T-cell (primary cell): ENCODE measurements at regions not wholly inside any gene's neighbourhood (a gene's known extent, or its start where the extent isn't known, plus 50 kb on each side); places are given as distances from the start of the nearest gene placed in this dataset.

ENCODE experiments used
- ATAC-seq, 4 experiments: fragments of 200-7000 bp in 3 of 4; fragments of 150-1000 bp in 1 of 4; cut with Tn5 transposase; replicated peaks in 1 of 4; 1 replicate in 3 of 4; 2 replicates in 1 of 4; pipeline ENCODE4 v1.10.0; 2021; ENCODE audit warnings: moderate library complexity in 3 of 4, mild to moderate bottlenecking in 2 of 4, moderate number of reproducible peaks in 1 of 4
- CTCF ChIA-PET, 2 donors: fragments of 300-600 bp; sonication (Branson Sonifier 250); formaldehyde crosslinking; loops; one replicate each; lab custom pipeline; 2022; ENCODE audit warnings: antibody characterized with exemption in 2 of 2; lab: Charles Lee
- POLR2A ChIA-PET, 2 donors: fragments of 300-600 bp; sonication (Branson Sonifier 250); formaldehyde crosslinking; loops; one replicate each; lab custom pipeline; 2022; ENCODE audit warnings: antibody characterized with exemption in 2 of 2; lab: Charles Lee
- DNase-seq, 35 experiments: peaks; one replicate each; pipeline versions ENCODE4 v3.0.0 to v3.0.0-alpha.2; 2013 to 2023
- H3K27ac ChIP-seq: one replicate; pipeline ENCODE4 v1.5.1; 2013; ENCODE audit warnings: low read length
- H3K27me3 ChIP-seq, 2 experiments: replicated peaks in 1 of 2; 1 replicate in 1 of 2; 2 replicates in 1 of 2; pipeline versions ENCODE4 v1.6.1 to v1.7.0; 2013; ENCODE audit warnings: low read length in 1 of 2, mixed read lengths in 1 of 2; ENCODE audit not compliant: control insufficient read depth in 2 of 2, insufficient read depth in 2 of 2; ENCODE audit errors: extremely low read depth in 1 of 2
- H3K36me3 ChIP-seq, 2 donors: 1 replicate in 1 of 2; 2 replicates in 1 of 2; pipeline versions ENCODE4 v1.6.1 to v1.7.0; 2013; ENCODE audit warnings: low read length in 1 of 2; ENCODE audit not compliant: control insufficient read depth in 2 of 2, insufficient read depth in 1 of 2; ENCODE audit errors: extremely low read depth in 1 of 2
- H3K4me1 ChIP-seq, 2 experiments: 1 replicate in 1 of 2; 2 replicates in 1 of 2; pipeline versions ENCODE4 v1.6.1 to v1.7.0; 2013; ENCODE audit warnings: low read length in 2 of 2, mixed read lengths in 1 of 2; ENCODE audit not compliant: insufficient read depth in 2 of 2, control insufficient read depth in 1 of 2; ENCODE audit errors: extremely low read depth in 1 of 2
- H3K4me3 ChIP-seq, 2 donors: 1 replicate in 1 of 2; 2 replicates in 1 of 2; pipeline versions ENCODE4 v1.5.1 to v1.7.0; 2013; ENCODE audit warnings: mild to moderate bottlenecking in 2 of 2, low read length in 1 of 2, moderate library complexity in 1 of 2; ENCODE audit not compliant: control insufficient read depth in 1 of 2; ENCODE audit errors: extremely low read depth in 1 of 2
- H3K9me3 ChIP-seq: 2 replicates; pipeline ENCODE4 v1.7.0; 2013
- H3K27ac Mint-ChIP-seq, 2 donors: one replicate each; pipeline ENCODE4 v1.8.0; 2020 to 2021; ENCODE audit warnings: mild to moderate bottlenecking in 2 of 2, mixed read lengths in 2 of 2
- H3K27me3 Mint-ChIP-seq, 2 donors: one replicate each; pipeline ENCODE4 v1.8.0; 2021 to 2022; ENCODE audit warnings: mixed read lengths in 2 of 2
- H3K36me3 Mint-ChIP-seq: one replicate; pipeline ENCODE4 v1.8.0; 2021; ENCODE audit warnings: mixed read lengths
- H3K4me1 Mint-ChIP-seq, 3 donors: one replicate each; pipeline ENCODE4 v1.8.0; 2020 to 2022; ENCODE audit warnings: mixed read lengths in 3 of 3, mild to moderate bottlenecking in 1 of 3
- H3K4me3 Mint-ChIP-seq, 3 donors: one replicate each; pipeline ENCODE4 v1.8.0; 2020 to 2022; ENCODE audit warnings: mild to moderate bottlenecking in 3 of 3, mixed read lengths in 3 of 3, moderate library complexity in 3 of 3
- H3K9me3 Mint-ChIP-seq, 3 donors: one replicate each; pipeline ENCODE4 v1.8.0; 2020 to 2022; ENCODE audit warnings: mixed read lengths in 3 of 3
- WGBS: methylation state at CpG from one replicate; pipeline ENCODE4 v1.1.5; 2013; ENCODE audit warnings: missing lambda C conversion rate; ENCODE audit not compliant: insufficient coverage; 5-methylcytosine and 5-hydroxymethylcytosine counted together

- whole genome bisulfite sequencing: no CpG with 5 or more reads among the region's 1 CpG
- ATAC-seq: no peak
- Histone ChIP-seq H3K4me1 (no peaks in the 10 kb centered on the region), H3K27ac (no peak overlapping the region), H3K36me3 (no peaks in the 10 kb centered on the region), H3K9me3 (no peaks in the 10 kb centered on the region), H3K27me3 (no peaks in the 10 kb centered on the region), H3K4me3 (no peak overlapping the region)
- no peak for DNase-seq
- Mint-ChIP-seq H3K4me3 (no peak overlapping the region), H3K27me3 (no peaks in the 10 kb centered on the region), H3K4me1 (no peaks in the 10 kb centered on the region), H3K36me3 (no peaks in the 10 kb centered on the region), H3K9me3 (peaks cover 7 to 22% (median 14%) of the 10 kb centered on the region in 3 donors), H3K27ac (no peak overlapping the region)
- POLR2A ChIA-PET: no interaction called here
- CTCF ChIA-PET: no interaction called here
Measured at GRCh38 chr11:101777476-101777875, 137.3 kb upstream of the CEP126 start.

GRCh38 chr11:101775033-101775432 is 139.8 kb upstream of the CEP126 start:
- ATAC-seq (no peak), DNase-seq (no peak)
- no peaks in the 10 kb centered on the region for H3K36me3 Mint-ChIP-seq
- 100% methylated on average over 1 of the region's 6 CpGs for WGBS
- peaks cover 5 to 17% (median 7%) of the 10 kb centered on the region in 3 donors for H3K9me3 Mint-ChIP-seq
- no peak overlapping the region for H3K4me3 Mint-ChIP-seq
- Histone ChIP-seq H3K4me1 (no peaks in the 10 kb centered on the region), H3K4me3 (no peak overlapping the region), H3K36me3 (no peaks in the 10 kb centered on the region), H3K27ac (no peak overlapping the region), H3K27me3 (no peaks in the 10 kb centered on the region), H3K9me3 (no peaks in the 10 kb centered on the region)
- H3K4me1 Mint-ChIP-seq: no peaks in the 10 kb centered on the region
- no peak overlapping the region for H3K27ac Mint-ChIP-seq
- POLR2A ChIA-PET: no interaction called here
- CTCF ChIA-PET: no interaction called here
- H3K27me3 Mint-ChIP-seq: no peaks in the 10 kb centered on the region

GRCh38 chr11:101770648-101771047 is 144.2 kb upstream of the CEP126 start:
- CTCF ChIA-PET: no interaction called here
- Histone ChIP-seq H3K4me1 (no peaks in the 10 kb centered on the region), H3K27ac (no peak overlapping the region), H3K9me3 (no peaks in the 10 kb centered on the region), H3K27me3 (no peaks in the 10 kb centered on the region), H3K36me3 (no peaks in the 10 kb centered on the region), H3K4me3 (no peak overlapping the region)
- DNase-seq (no peak), ATAC-seq (no peak)
- POLR2A ChIA-PET: no interaction called here
- H3K4me1 Mint-ChIP-seq: no peaks in the 10 kb centered on the region
- no peaks in the 10 kb centered on the region for H3K36me3 Mint-ChIP-seq
- peaks cover 6 to 23% (median 9%) of the 10 kb centered on the region in 3 donors for H3K9me3 Mint-ChIP-seq
- H3K27ac Mint-ChIP-seq: no peak overlapping the region
- no CpG with 5 or more reads among the region's 3 CpGs for WGBS
- no peaks in the 10 kb centered on the region for H3K27me3 Mint-ChIP-seq
- H3K4me3 Mint-ChIP-seq: no peak overlapping the region

GRCh38 chr11:101765932-101766331 is 148.9 kb upstream of the CEP126 start:
- no peaks in the 10 kb centered on the region for H3K4me1 ChIP-seq
- H3K9me3 ChIP-seq: no peaks in the 10 kb centered on the region
- H3K27ac Mint-ChIP-seq: no peak overlapping the region
- no peaks in the 10 kb centered on the region for H3K36me3 ChIP-seq
- CTCF ChIA-PET: no interaction called here
- WGBS: no CpG with 5 or more reads among the region's 3 CpGs
- no peaks in the 10 kb centered on the region for H3K27me3 Mint-ChIP-seq
- no peaks in the 10 kb centered on the region for H3K27me3 ChIP-seq
- DNase-seq: no peak
- no peaks in the 10 kb centered on the region for H3K36me3 Mint-ChIP-seq
- H3K27ac ChIP-seq: no peak overlapping the region
- no peak overlapping the region for H3K4me3 Mint-ChIP-seq
- no peak for ATAC-seq
- peaks cover 9 to 23% (median 9%) of the 10 kb centered on the region in 3 donors for H3K9me3 Mint-ChIP-seq
- H3K4me3 ChIP-seq: no peak overlapping the region
- POLR2A ChIA-PET: no interaction called here
- H3K4me1 Mint-ChIP-seq: no peaks in the 10 kb centered on the region

- Mint-ChIP-seq H3K27me3 (no peaks in the 10 kb centered on the region), H3K4me1 (no peaks in the 10 kb centered on the region), H3K36me3 (no peaks in the 10 kb centered on the region), H3K4me3 (no peak overlapping the region), H3K9me3 (peaks cover 0 to 19% (median 5%) of the 10 kb centered on the region in 3 donors), H3K27ac (no peak overlapping the region)
- ATAC-seq: no peak
- no peak overlapping the region for H3K4me3 ChIP-seq
- DNase-seq: no peak
- H3K27ac ChIP-seq: no peak overlapping the region
- POLR2A ChIA-PET: no interaction called here
- WGBS: no CpG with 5 or more reads among the region's 3 CpGs
- CTCF ChIA-PET: no interaction called here
- H3K4me1 ChIP-seq: no peaks in the 10 kb centered on the region
- no peaks in the 10 kb centered on the region for H3K27me3 ChIP-seq
- no peaks in the 10 kb centered on the region for H3K36me3 ChIP-seq
- no peaks in the 10 kb centered on the region for H3K9me3 ChIP-seq
Measured at GRCh38 chr11:101759771-101760450, 154.9 kb upstream of the CEP126 start.

- Histone ChIP-seq H3K9me3 (no peaks in the 10 kb centered on the region), H3K36me3 (no peaks in the 10 kb centered on the region), H3K4me3 (no peak overlapping the region), H3K27me3 (no peaks in the 10 kb centered on the region), H3K4me1 (no peaks in the 10 kb centered on the region), H3K27ac (no peak overlapping the region)
- WGBS: no CpG with 5 or more reads among the region's 1 CpG
- H3K36me3 Mint-ChIP-seq: no peaks in the 10 kb centered on the region
- ATAC-seq (no peak), DNase-seq (no peak)
- H3K4me1 Mint-ChIP-seq: no peaks in the 10 kb centered on the region
- CTCF ChIA-PET: no interaction called here
- H3K9me3 Mint-ChIP-seq: peaks cover 0 to 18% (median 5%) of the 10 kb centered on the region in 3 donors
- no peak overlapping the region for H3K27ac Mint-ChIP-seq
- POLR2A ChIA-PET: no interaction called here
- H3K27me3 Mint-ChIP-seq: no peaks in the 10 kb centered on the region
- H3K4me3 Mint-ChIP-seq: no peak overlapping the region
Measured at GRCh38 chr11:101757741-101758140, 157.1 kb upstream of the CEP126 start.
